ENCODE measurements at regions not wholly inside any gene's neighbourhood (a gene's known extent, or its start where the extent isn't known, plus 50 kb on each side); places are given as distances from the start of the nearest gene placed in this dataset.
A peak's percentile ranks its signal among the peaks of the same experiment; 100 is the strongest.

GRCh38 chr3:178019645-178020044 is 516.6 kb upstream of the KCNMB2 start:
- no peaks in the 10 kb centered on the region for H3K36me3 Mint-ChIP-seq (ENCODE audit: low read depth)
- no peaks in the 10 kb centered on the region for H3K27me3 Mint-ChIP-seq (ENCODE audit: low read depth)
- H3K4me3 Mint-ChIP-seq (ENCODE audit: unreplicated experiment) = no peak overlapping the region
- no peak for TF ChIP-seq CTCF (IDR thresholded peaks at IDR 0.05)
- no peaks in the 10 kb centered on the region for H3K4me1 Mint-ChIP-seq (ENCODE audit: low read depth)
- no peak for DNase-seq (ENCODE audit: low spot score)
- no peaks in the 10 kb centered on the region for H3K9me3 Mint-ChIP-seq (ENCODE audit: low read depth)
- H3K27ac Mint-ChIP-seq (ENCODE audit: unreplicated experiment) = no peak overlapping the region

- H3K27ac Mint-ChIP-seq (ENCODE audit: unreplicated experiment) = no peak overlapping the region
- H3K27me3 Mint-ChIP-seq (ENCODE audit: low read depth) = no peaks in the 10 kb centered on the region
- peak; percentile 25 for TF ChIP-seq CTCF (IDR thresholded peaks at IDR 0.05)
- no peak for DNase-seq (ENCODE audit: low spot score)
- H3K9me3 Mint-ChIP-seq (ENCODE audit: low read depth) = no peaks in the 10 kb centered on the region
- no peaks in the 10 kb centered on the region for H3K4me1 Mint-ChIP-seq (ENCODE audit: low read depth)
- no peak overlapping the region for H3K4me3 Mint-ChIP-seq (ENCODE audit: unreplicated experiment)
- H3K36me3 Mint-ChIP-seq (ENCODE audit: low read depth) = no peaks in the 10 kb centered on the region
Measured at GRCh38 chr3:178022599-178022998, 513.6 kb upstream of the KCNMB2 start.

- Mint-ChIP-seq H3K27ac (ENCODE audit: unreplicated experiment) (no peak overlapping the region), H3K9me3 (ENCODE audit: low read depth) (peaks cover 3% of the 10 kb centered on the region), H3K36me3 (ENCODE audit: low read depth) (no peaks in the 10 kb centered on the region), H3K4me1 (ENCODE audit: low read depth) (no peaks in the 10 kb centered on the region), H3K27me3 (ENCODE audit: low read depth) (no peaks in the 10 kb centered on the region), H3K4me3 (ENCODE audit: unreplicated experiment) (no peak overlapping the region)
- TF ChIP-seq CTCF (IDR thresholded peaks at IDR 0.05) = no peak
- no peak for DNase-seq (ENCODE audit: low spot score)
Measured at GRCh38 chr3:178028933-178029332, 507.3 kb upstream of the KCNMB2 start.

GRCh38 chr3:178036451-178037144 is 499.6 kb upstream of the KCNMB2 start:
- DNase-seq (ENCODE audit: low spot score) = no peak
- H3K27me3 Mint-ChIP-seq (ENCODE audit: low read depth) = no peaks in the 10 kb centered on the region
- peaks cover 31% of the 10 kb centered on the region for H3K4me1 Mint-ChIP-seq (ENCODE audit: low read depth)
- no peak for TF ChIP-seq CTCF (IDR thresholded peaks at IDR 0.05)
- H3K9me3 Mint-ChIP-seq (ENCODE audit: low read depth) = peaks cover 14% of the 10 kb centered on the region
- H3K36me3 Mint-ChIP-seq (ENCODE audit: low read depth) = peaks cover 2% of the 10 kb centered on the region
- H3K4me3 Mint-ChIP-seq (ENCODE audit: unreplicated experiment) = no peak overlapping the region
- peak overlapping the region; percentile 49 for H3K27ac Mint-ChIP-seq (ENCODE audit: unreplicated experiment)

- H3K36me3 Mint-ChIP-seq (ENCODE audit: low read depth) = peaks cover 2% of the 10 kb centered on the region
- H3K4me3 Mint-ChIP-seq (ENCODE audit: unreplicated experiment) = no peak overlapping the region
- no peaks in the 10 kb centered on the region for H3K27me3 Mint-ChIP-seq (ENCODE audit: low read depth)
- peaks cover 16% of the 10 kb centered on the region for H3K4me1 Mint-ChIP-seq (ENCODE audit: low read depth)
- no peak for DNase-seq (ENCODE audit: low spot score)
- no peak overlapping the region for H3K27ac Mint-ChIP-seq (ENCODE audit: unreplicated experiment)
- peaks cover 2% of the 10 kb centered on the region for H3K9me3 Mint-ChIP-seq (ENCODE audit: low read depth)
- no peak for TF ChIP-seq CTCF (IDR thresholded peaks at IDR 0.05)
Measured at GRCh38 chr3:178041931-178042330, 494.3 kb upstream of the KCNMB2 start.

Measured in chondrocyte (in vitro differentiated cells).